HG03469 (cell line): ENCODE measurements at regions not wholly inside any gene's neighbourhood (a gene's known extent, or its start where the extent isn't known, plus 50 kb on each side); places are given as distances from the start of the nearest gene placed in this dataset.
"Not testable (repeated sequence)": the region's sequence is repeated elsewhere in the genome, so short reads cannot be mapped to it uniquely, and the experiment has no call there.

Source experiments
- ATAC-seq: cut with Tn5 transposase; IDR thresholded peaks from one replicate; pipeline ENCODE4 v1.9.1; 2021; ENCODE audit warnings: mild to moderate bottlenecking, moderate library complexity, moderate number of reproducible peaks; ENCODE audit not compliant: unreplicated experiment

- no peak for ATAC-seq
Observed at GRCh38 chr3:176097027-176097426, 1100.3 kb downstream of the TBL1XR1 start.

GRCh38 chr3:176093892-176094291 is 1103.4 kb downstream of the TBL1XR1 start:
- not testable (repeated sequence) for ATAC-seq

- no peak for ATAC-seq
Observed at GRCh38 chr3:176090727-176091126, 1106.6 kb downstream of the TBL1XR1 start.

GRCh38 chr3:176088962-176089383 is 1108.3 kb downstream of the TBL1XR1 start:
- no peak for ATAC-seq

- no peak for ATAC-seq
Observed at GRCh38 chr3:176087066-176087697, 1110.1 kb downstream of the TBL1XR1 start.

GRCh38 chr3:176079785-176080184 is 1117.5 kb downstream of the TBL1XR1 start:
- ATAC-seq = no peak

- ATAC-seq = no peak
Observed at GRCh38 chr3:176078906-176079305, 1118.4 kb downstream of the TBL1XR1 start.

GRCh38 chr3:176075491-176075890 is 1121.8 kb downstream of the TBL1XR1 start:
- no peak for ATAC-seq

GRCh38 chr3:176075046-176075445 is 1122.2 kb downstream of the TBL1XR1 start:
- no peak for ATAC-seq

GRCh38 chr3:176074096-176074495 is 1123.2 kb downstream of the TBL1XR1 start:
- ATAC-seq = no peak

- no peak for ATAC-seq
Observed at GRCh38 chr3:176071943-176072342, 1125.3 kb downstream of the TBL1XR1 start.

- ATAC-seq = no peak
Observed at GRCh38 chr3:176068750-176069149, 1128.5 kb downstream of the TBL1XR1 start.

GRCh38 chr3:176058856-176059255 is 1138.4 kb downstream of the TBL1XR1 start:
- ATAC-seq = no peak

- no peak for ATAC-seq
Observed at GRCh38 chr3:176055836-176056235, 1141.4 kb downstream of the TBL1XR1 start.

- no peak for ATAC-seq
Observed at GRCh38 chr3:176051766-176052165, 1145.5 kb downstream of the TBL1XR1 start.

- no peak for ATAC-seq
Observed at GRCh38 chr3:176046703-176047102, 1150.6 kb downstream of the TBL1XR1 start.

GRCh38 chr3:176041812-176042211 is 1155.5 kb downstream of the TBL1XR1 start:
- ATAC-seq = no peak

- no peak for ATAC-seq
Observed at GRCh38 chr3:176041185-176041584, 1156.1 kb downstream of the TBL1XR1 start.

GRCh38 chr3:176037636-176038035 is 1159.6 kb downstream of the TBL1XR1 start:
- ATAC-seq = no peak

GRCh38 chr3:176032043-176032442 is 1165.2 kb downstream of the TBL1XR1 start:
- no peak for ATAC-seq

- ATAC-seq = not testable (repeated sequence)
Observed at GRCh38 chr3:176016203-176016602, 1157.1 kb downstream of the NAALADL2 start.

- ATAC-seq = not testable (repeated sequence)
Observed at GRCh38 chr3:176015228-176015627, 1156.1 kb downstream of the NAALADL2 start.

- no peak for ATAC-seq
Observed at GRCh38 chr3:176009256-176009655, 1150.1 kb downstream of the NAALADL2 start.
